Right kidney (tissue), 1 donor: ENCODE measurements at regions not wholly inside any gene's neighbourhood (a gene's known extent, or its start where the extent isn't known, plus 50 kb on each side); places are given as distances from the start of the nearest gene placed in this dataset.

Source experiments
- DNase-seq: peaks from one replicate; pipeline ENCODE4 v3.0.0-alpha.2; 2016

- DNase-seq, result no peak
Observed at GRCh38 chr18:22544626-22545025, 126.9 kb upstream of the CTAGE1 start.

- DNase-seq, result no peak
Observed at GRCh38 chr18:22545066-22545760, 127.5 kb upstream of the CTAGE1 start.

- no peak for DNase-seq
Observed at GRCh38 chr18:22546905-22547570, 129.3 kb upstream of the CTAGE1 start.

- peak; percentile 22 for DNase-seq
Observed at GRCh38 chr18:22547807-22548561, 130.3 kb upstream of the CTAGE1 start.

GRCh38 chr18:22549260-22549937 lies 131.7 kb upstream of the CTAGE1 start:
- no peak for DNase-seq

GRCh38 chr18:22550366-22550765 lies 132.7 kb upstream of the CTAGE1 start:
- DNase-seq, result no peak

- DNase-seq, result no peak
Observed at GRCh38 chr18:22550861-22551260, 133.1 kb upstream of the CTAGE1 start.

GRCh38 chr18:22551536-22552151 lies 133.9 kb upstream of the CTAGE1 start:
- no peak for DNase-seq

GRCh38 chr18:22552254-22552653 lies 134.5 kb upstream of the CTAGE1 start:
- DNase-seq, result no peak

GRCh38 chr18:22552899-22553460 lies 135.3 kb upstream of the CTAGE1 start:
- no peak for DNase-seq

GRCh38 chr18:22556222-22557167 lies 138.8 kb upstream of the CTAGE1 start:
- peak; percentile 24 for DNase-seq

GRCh38 chr18:22557168-22557941 lies 139.6 kb upstream of the CTAGE1 start:
- no peak for DNase-seq

- peak; percentile 60 for DNase-seq
Observed at GRCh38 chr18:22558945-22559385, 141.2 kb upstream of the CTAGE1 start.

- peak; percentile 91 for DNase-seq
Observed at GRCh38 chr18:22559414-22560274, 141.9 kb upstream of the CTAGE1 start.

- no peak for DNase-seq
Observed at GRCh38 chr18:22560275-22560610, 142.5 kb upstream of the CTAGE1 start.

- no peak for DNase-seq
Observed at GRCh38 chr18:22560797-22561196, 143.1 kb upstream of the CTAGE1 start.

- peak; percentile 51 for DNase-seq
Observed at GRCh38 chr18:22563164-22563583, 145.5 kb upstream of the CTAGE1 start.

- no peak for DNase-seq
Observed at GRCh38 chr18:22564036-22564435, 146.3 kb upstream of the CTAGE1 start.
